HL-60 (cell line): ENCODE measurements at regions not wholly inside any gene's neighbourhood (a gene's known extent, or its start where the extent isn't known, plus 50 kb on each side); places are given as distances from the start of the nearest gene placed in this dataset.

Source experiments
- DNase-seq, 2 experiments: peaks; one replicate each; pipeline ENCODE4 v3.0.0-alpha.2; 2010 to 2020; ENCODE audit warnings: low read depth in 1 of 2, low spot score in 1 of 2
- H3K27ac ChIP-seq: fragments of 250-450 bp; sonication (Bioruptor Pico); replicated peaks from 2 replicates; pipeline ENCODE4 v1.5.1; 2020; ENCODE audit warnings: mild to moderate bottlenecking, moderate library complexity
- H3K27me3 ChIP-seq: fragments of 250-450 bp; sonication (Bioruptor Pico); 2 replicates; pipeline ENCODE4 v1.5.1; 2021; ENCODE audit warnings: mild to moderate bottlenecking, moderate library complexity; ENCODE audit not compliant: insufficient read depth, poor library complexity, severe bottlenecking
- H3K4me3 ChIP-seq: replicated peaks from 2 replicates; pipeline ENCODE4 v1.5.1; 2011; ENCODE audit warnings: mild to moderate bottlenecking, control low read depth, low read length; ENCODE audit not compliant: insufficient read depth
- GABPA ChIP-seq: IDR thresholded peaks from 2 replicates; pipeline ENCODE4 v1.6.1; 2012; ENCODE audit warnings: low read depth
- POLR2AphosphoS5 ChIP-seq: IDR thresholded peaks from 2 replicates; pipeline ENCODE4 v1.6.1; 2012; ENCODE audit warnings: low read depth
- REST ChIP-seq: IDR thresholded peaks from 2 replicates; pipeline ENCODE4 v1.6.1; 2012; ENCODE audit warnings: low read depth; ENCODE audit not compliant: insufficient replicate concordance
- SPI1 ChIP-seq: IDR thresholded peaks from 2 replicates; pipeline ENCODE4 v1.6.1; 2012; ENCODE audit warnings: low read depth, mild to moderate bottlenecking, borderline replicate concordance
- TF ChIP-seq, protein P1 (sequence below): IDR thresholded peaks from one replicate; pipeline ENCODE4 v1.5.1; 2011; ENCODE audit warnings: low read length, control low read depth, inconsistent platforms; ENCODE audit not compliant: insufficient read depth

DNA sequence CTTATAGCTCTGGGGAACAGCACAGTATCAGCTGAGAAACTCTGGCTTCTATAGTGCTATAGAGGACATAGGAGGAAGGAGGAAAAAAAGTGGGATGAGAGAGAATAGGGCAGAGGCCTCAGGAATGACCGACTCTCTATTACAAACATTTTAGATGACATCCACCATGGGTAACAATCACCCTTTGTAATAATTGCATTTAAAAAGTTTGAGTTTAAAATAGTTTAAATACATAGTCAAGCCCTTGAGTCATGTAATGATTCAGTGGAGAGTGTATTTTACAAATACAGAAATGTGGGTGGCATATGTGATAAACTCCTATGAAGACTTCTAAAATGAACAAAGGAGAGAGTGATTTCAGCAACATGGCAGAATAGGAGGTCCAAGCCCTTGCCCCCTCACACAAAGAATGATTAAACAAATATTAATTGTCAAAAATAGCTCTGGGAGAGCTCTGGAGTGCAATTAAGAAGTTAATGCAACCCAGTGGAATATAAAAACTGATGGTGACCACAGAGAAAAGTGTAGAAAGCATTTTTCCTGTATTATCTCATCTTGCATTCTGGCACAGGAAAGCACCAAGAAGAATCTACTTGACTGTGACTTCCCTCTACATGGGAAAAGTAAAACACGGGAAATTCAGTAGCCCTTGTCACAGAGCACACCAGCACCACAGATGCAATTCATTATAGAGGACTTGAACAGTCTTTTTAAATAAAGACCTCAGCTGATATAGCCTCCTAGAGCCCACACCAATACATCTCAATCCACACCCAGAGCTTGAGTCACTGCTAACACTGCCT, 569.0 kb upstream of the SORCS1 start:
- no peak overlapping the region for H3K27ac ChIP-seq
- DNase-seq = no peak
- no peaks in the 10 kb centered on the region for H3K27me3 ChIP-seq
- TF ChIP-seq REST (no peak), POLR2AphosphoS5 (no peak), GABPA (no peak)
- TF ChIP-seq, protein P1, sequence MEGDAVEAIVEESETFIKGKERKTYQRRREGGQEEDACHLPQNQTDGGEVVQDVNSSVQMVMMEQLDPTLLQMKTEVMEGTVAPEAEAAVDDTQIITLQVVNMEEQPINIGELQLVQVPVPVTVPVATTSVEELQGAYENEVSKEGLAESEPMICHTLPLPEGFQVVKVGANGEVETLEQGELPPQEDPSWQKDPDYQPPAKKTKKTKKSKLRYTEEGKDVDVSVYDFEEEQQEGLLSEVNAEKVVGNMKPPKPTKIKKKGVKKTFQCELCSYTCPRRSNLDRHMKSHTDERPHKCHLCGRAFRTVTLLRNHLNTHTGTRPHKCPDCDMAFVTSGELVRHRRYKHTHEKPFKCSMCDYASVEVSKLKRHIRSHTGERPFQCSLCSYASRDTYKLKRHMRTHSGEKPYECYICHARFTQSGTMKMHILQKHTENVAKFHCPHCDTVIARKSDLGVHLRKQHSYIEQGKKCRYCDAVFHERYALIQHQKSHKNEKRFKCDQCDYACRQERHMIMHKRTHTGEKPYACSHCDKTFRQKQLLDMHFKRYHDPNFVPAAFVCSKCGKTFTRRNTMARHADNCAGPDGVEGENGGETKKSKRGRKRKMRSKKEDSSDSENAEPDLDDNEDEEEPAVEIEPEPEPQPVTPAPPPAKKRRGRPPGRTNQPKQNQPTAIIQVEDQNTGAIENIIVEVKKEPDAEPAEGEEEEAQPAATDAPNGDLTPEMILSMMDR = no peak
- H3K4me3 ChIP-seq = no peak overlapping the region

GRCh38 chr10:107732045-107732444, 567.5 kb upstream of the SORCS1 start:
- Histone ChIP-seq H3K27ac (no peak overlapping the region), H3K4me3 (no peak overlapping the region), H3K27me3 (no peaks in the 10 kb centered on the region)
- DNase-seq = no peak
- TF ChIP-seq SPI1 (no peak), POLR2AphosphoS5 (no peak), GABPA (no peak), REST (no peak)
- TF ChIP-seq, protein P1 = no peak

- no peak for TF ChIP-seq REST
- 0 out of 2 replicates have a peak, but pooled peaks have one; percentile 23 for TF ChIP-seq POLR2AphosphoS5
- TF ChIP-seq GABPA = no peak
- TF ChIP-seq, protein P1 = no peak
- peak; percentile 60; the same call in 1 of the 2 replicates for TF ChIP-seq SPI1
- Histone ChIP-seq H3K27ac (peak overlapping the region; percentile 59), H3K4me3 (no peak overlapping the region), H3K27me3 (no peaks in the 10 kb centered on the region)
- peak; percentile 53 to 72 for DNase-seq
Observed at GRCh38 chr10:107728807-107729206, 564.3 kb upstream of the SORCS1 start.
